GM12872 (cell line): ENCODE measurements at regions not wholly inside any gene's neighbourhood (a gene's known extent, or its start where the extent isn't known, plus 50 kb on each side); places are given as distances from the start of the nearest gene placed in this dataset.

Source experiments
- TF ChIP-seq, protein P1 (sequence below): IDR thresholded peaks from 3 replicates; pipeline ENCODE4 v1.5.1; 2011; ENCODE audit warnings: low read depth, mild to moderate bottlenecking, low read length, moderate library complexity; ENCODE audit not compliant: insufficient read depth

DNA sequence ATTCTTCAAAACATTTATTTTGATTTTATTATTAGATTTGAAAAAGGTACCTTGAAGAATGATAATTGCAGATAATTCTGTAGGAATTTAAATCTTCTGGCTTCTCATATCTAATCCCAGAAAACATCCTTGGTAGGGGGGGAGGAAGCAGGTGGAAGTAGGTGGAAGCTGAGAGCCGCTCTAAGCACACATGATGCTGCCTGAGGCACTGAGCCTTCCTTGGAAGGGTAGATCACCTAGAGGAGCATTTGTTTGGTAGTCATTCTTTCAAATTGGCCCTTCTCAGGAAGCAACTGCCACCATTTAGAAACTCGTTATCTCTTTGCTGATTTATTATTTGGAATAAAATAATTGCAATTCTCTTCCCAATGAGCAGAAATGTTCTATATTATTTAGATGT lies 623.3 kb downstream of the CD109 start:
- TF ChIP-seq, protein P1, sequence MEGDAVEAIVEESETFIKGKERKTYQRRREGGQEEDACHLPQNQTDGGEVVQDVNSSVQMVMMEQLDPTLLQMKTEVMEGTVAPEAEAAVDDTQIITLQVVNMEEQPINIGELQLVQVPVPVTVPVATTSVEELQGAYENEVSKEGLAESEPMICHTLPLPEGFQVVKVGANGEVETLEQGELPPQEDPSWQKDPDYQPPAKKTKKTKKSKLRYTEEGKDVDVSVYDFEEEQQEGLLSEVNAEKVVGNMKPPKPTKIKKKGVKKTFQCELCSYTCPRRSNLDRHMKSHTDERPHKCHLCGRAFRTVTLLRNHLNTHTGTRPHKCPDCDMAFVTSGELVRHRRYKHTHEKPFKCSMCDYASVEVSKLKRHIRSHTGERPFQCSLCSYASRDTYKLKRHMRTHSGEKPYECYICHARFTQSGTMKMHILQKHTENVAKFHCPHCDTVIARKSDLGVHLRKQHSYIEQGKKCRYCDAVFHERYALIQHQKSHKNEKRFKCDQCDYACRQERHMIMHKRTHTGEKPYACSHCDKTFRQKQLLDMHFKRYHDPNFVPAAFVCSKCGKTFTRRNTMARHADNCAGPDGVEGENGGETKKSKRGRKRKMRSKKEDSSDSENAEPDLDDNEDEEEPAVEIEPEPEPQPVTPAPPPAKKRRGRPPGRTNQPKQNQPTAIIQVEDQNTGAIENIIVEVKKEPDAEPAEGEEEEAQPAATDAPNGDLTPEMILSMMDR: no peak

- TF ChIP-seq, protein P1: no peak
Observed at GRCh38 chr6:74318738-74319137, 622.7 kb downstream of the CD109 start.

GRCh38 chr6:74312081-74312480 lies 616.1 kb downstream of the CD109 start:
- TF ChIP-seq, protein P1: no peak

- TF ChIP-seq, protein P1: no peak
Observed at GRCh38 chr6:74311431-74311830, 615.4 kb downstream of the CD109 start.

DNA sequence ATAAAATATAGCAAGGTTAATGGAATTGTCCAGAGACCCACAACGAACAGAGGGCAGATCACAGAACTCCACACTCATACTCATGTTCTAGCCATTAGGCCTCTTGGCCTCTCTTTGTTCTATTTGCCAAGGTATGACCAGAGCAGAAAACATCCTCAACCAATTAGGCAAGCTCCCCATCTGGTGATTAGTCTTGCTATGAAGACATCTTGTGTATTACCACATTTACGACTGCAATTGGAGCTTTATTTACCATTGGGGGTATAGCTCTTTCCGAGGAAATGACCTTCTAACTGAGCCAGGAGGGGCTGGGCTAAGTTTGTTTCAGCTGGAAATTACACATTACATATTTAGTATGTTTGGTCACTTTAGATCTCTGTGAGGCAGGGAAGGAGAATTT lies 593.9 kb downstream of the CD109 start:
- TF ChIP-seq, protein P1: no peak

GRCh38 chr6:74287932-74288331 lies 591.9 kb downstream of the CD109 start:
- TF ChIP-seq, protein P1: no peak

GRCh38 chr6:74287441-74287840 lies 591.4 kb downstream of the CD109 start:
- TF ChIP-seq, protein P1: no peak

GRCh38 chr6:74284284-74284683 lies 588.3 kb downstream of the CD109 start:
- TF ChIP-seq, protein P1: no peak
